ENCODE measurements at regions not wholly inside any gene's neighbourhood (a gene's known extent, or its start where the extent isn't known, plus 50 kb on each side); places are given as distances from the start of the nearest gene placed in this dataset.

DNA sequence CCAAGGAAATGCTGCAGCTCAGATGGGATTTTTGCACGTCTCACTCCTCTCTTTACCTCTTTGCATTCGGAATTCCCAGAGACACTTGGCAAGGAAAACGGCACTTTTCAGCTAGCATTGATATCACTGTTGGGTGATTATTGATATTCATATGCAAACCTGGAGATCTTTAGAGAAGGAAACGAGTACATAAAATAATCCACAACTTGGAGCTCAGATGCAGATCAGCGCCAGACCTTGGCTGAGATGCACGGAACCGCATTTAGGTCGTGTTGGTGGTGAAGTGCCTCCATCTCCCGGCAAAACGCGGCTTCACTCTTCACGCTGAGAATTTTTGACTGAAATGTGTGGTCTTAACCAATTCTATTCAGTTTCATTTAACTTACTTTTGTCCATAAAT is 77.2 kb upstream of the ARHGEF7 start:
- Mint-ChIP-seq H3K9me3 (peaks cover 7% of the 10 kb centered on the region), H3K4me1 (peaks cover 9% of the 10 kb centered on the region), H3K27me3 (ENCODE audit: low read depth) (no peaks in the 10 kb centered on the region; the same call in 1 of the 2 replicates), H3K4me3 (no peak overlapping the region), H3K36me3 (no peaks in the 10 kb centered on the region), H3K27ac (no peak overlapping the region)
- CTCF ChIA-PET: interaction anchor here (0.6 to 1.9 kb wide), 3 partner anchors 30 to 617 kb away, joined by 3 to 9 read pairs (median 5); partner anchors contain the start of gene ANKRD10
- no peak for DNase-seq (ENCODE audit: low spot score)
- no peak for ATAC-seq
- POLR2A ChIA-PET: no interaction called here
- TF ChIP-seq, protein P1, sequence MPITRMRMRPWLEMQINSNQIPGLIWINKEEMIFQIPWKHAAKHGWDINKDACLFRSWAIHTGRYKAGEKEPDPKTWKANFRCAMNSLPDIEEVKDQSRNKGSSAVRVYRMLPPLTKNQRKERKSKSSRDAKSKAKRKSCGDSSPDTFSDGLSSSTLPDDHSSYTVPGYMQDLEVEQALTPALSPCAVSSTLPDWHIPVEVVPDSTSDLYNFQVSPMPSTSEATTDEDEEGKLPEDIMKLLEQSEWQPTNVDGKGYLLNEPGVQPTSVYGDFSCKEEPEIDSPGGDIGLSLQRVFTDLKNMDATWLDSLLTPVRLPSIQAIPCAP (CRISPR knock-in tag; IDR thresholded peaks at IDR 0.05): no peak
- TF ChIP-seq USF1 (CRISPR knock-in tag; IDR thresholded peaks at IDR 0.05): no peak
- TF ChIP-seq, protein P2, sequence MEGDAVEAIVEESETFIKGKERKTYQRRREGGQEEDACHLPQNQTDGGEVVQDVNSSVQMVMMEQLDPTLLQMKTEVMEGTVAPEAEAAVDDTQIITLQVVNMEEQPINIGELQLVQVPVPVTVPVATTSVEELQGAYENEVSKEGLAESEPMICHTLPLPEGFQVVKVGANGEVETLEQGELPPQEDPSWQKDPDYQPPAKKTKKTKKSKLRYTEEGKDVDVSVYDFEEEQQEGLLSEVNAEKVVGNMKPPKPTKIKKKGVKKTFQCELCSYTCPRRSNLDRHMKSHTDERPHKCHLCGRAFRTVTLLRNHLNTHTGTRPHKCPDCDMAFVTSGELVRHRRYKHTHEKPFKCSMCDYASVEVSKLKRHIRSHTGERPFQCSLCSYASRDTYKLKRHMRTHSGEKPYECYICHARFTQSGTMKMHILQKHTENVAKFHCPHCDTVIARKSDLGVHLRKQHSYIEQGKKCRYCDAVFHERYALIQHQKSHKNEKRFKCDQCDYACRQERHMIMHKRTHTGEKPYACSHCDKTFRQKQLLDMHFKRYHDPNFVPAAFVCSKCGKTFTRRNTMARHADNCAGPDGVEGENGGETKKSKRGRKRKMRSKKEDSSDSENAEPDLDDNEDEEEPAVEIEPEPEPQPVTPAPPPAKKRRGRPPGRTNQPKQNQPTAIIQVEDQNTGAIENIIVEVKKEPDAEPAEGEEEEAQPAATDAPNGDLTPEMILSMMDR (IDR thresholded peaks at IDR 0.05): no peak
- TF ChIP-seq ETV6 (CRISPR knock-in tag; IDR thresholded peaks at IDR 0.05): no peak
- TF ChIP-seq CBFB (CRISPR knock-in tag; IDR thresholded peaks at IDR 0.05; ENCODE audit: low read depth): no peak
- no peak for TF ChIP-seq ELF4 (CRISPR knock-in tag; IDR thresholded peaks at IDR 0.05; ENCODE audit: low read depth)
- TF ChIP-seq ATF6 (CRISPR knock-in tag; IDR thresholded peaks at IDR 0.05): no peak
- TF ChIP-seq HMGA2 (CRISPR knock-in tag; IDR thresholded peaks at IDR 0.05): no peak
- no peak for TF ChIP-seq IRF2 (CRISPR knock-in tag; IDR thresholded peaks at IDR 0.05; ENCODE audit: borderline replicate concordance, low read depth)
- no peak for TF ChIP-seq ZNF396 (CRISPR knock-in tag; IDR thresholded peaks at IDR 0.05; ENCODE audit: borderline replicate concordance)
- no peak for TF ChIP-seq SOX15 (CRISPR knock-in tag; IDR thresholded peaks at IDR 0.05)
- TF ChIP-seq, protein P3, sequence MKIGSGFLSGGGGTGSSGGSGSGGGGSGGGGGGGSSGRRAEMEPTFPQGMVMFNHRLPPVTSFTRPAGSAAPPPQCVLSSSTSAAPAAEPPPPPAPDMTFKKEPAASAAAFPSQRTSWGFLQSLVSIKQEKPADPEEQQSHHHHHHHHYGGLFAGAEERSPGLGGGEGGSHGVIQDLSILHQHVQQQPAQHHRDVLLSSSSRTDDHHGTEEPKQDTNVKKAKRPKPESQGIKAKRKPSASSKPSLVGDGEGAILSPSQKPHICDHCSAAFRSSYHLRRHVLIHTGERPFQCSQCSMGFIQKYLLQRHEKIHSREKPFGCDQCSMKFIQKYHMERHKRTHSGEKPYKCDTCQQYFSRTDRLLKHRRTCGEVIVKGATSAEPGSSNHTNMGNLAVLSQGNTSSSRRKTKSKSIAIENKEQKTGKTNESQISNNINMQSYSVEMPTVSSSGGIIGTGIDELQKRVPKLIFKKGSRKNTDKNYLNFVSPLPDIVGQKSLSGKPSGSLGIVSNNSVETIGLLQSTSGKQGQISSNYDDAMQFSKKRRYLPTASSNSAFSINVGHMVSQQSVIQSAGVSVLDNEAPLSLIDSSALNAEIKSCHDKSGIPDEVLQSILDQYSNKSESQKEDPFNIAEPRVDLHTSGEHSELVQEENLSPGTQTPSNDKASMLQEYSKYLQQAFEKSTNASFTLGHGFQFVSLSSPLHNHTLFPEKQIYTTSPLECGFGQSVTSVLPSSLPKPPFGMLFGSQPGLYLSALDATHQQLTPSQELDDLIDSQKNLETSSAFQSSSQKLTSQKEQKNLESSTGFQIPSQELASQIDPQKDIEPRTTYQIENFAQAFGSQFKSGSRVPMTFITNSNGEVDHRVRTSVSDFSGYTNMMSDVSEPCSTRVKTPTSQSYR (CRISPR knock-in tag; IDR thresholded peaks at IDR 0.05): no peak
- TF ChIP-seq GABPB1 (CRISPR knock-in tag; IDR thresholded peaks at IDR 0.05): no peak
- TF ChIP-seq, protein P4, sequence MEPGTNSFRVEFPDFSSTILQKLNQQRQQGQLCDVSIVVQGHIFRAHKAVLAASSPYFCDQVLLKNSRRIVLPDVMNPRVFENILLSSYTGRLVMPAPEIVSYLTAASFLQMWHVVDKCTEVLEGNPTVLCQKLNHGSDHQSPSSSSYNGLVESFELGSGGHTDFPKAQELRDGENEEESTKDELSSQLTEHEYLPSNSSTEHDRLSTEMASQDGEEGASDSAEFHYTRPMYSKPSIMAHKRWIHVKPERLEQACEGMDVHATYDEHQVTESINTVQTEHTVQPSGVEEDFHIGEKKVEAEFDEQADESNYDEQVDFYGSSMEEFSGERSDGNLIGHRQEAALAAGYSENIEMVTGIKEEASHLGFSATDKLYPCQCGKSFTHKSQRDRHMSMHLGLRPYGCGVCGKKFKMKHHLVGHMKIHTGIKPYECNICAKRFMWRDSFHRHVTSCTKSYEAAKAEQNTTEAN (CRISPR knock-in tag; IDR thresholded peaks at IDR 0.05): no peak
- no peak for TF ChIP-seq JAZF1 (CRISPR knock-in tag; IDR thresholded peaks at IDR 0.05)
- no peak for TF ChIP-seq CREM (CRISPR knock-in tag; IDR thresholded peaks at IDR 0.05)
- no peak for TF ChIP-seq CDX4 (CRISPR knock-in tag; IDR thresholded peaks at IDR 0.05; ENCODE audit: borderline replicate concordance)
- no peak for TF ChIP-seq MYBL2 (CRISPR knock-in tag; IDR thresholded peaks at IDR 0.05)
- TF ChIP-seq TCF7 (CRISPR knock-in tag; IDR thresholded peaks at IDR 0.05; ENCODE audit: low read depth): no peak
